Ishikawa (cell line): ENCODE measurements at regions not wholly inside any gene's neighbourhood (a gene's known extent, or its start where the extent isn't known, plus 50 kb on each side); places are given as distances from the start of the nearest gene placed in this dataset.

ENCODE experiments used
- EGR1 ChIP-seq: IDR thresholded peaks from 2 replicates; pipeline ENCODE4 v1.6.1; 2012
- EP300 ChIP-seq: IDR thresholded peaks from 2 replicates; pipeline ENCODE4 v1.6.1; 2012; ENCODE audit warnings: borderline replicate concordance
- FOXM1 ChIP-seq: IDR thresholded peaks from 2 replicates; pipeline ENCODE4 v1.6.1; 2012; ENCODE audit warnings: low read depth, borderline replicate concordance
- TAF1 ChIP-seq: IDR thresholded peaks from 2 replicates; pipeline ENCODE4 v1.6.1; 2012; ENCODE audit warnings: low read depth, mild to moderate bottlenecking
- TCF12 ChIP-seq: IDR thresholded peaks from 2 replicates; pipeline ENCODE4 v1.6.1; 2012; ENCODE audit warnings: low read depth
- YY1 ChIP-seq: IDR thresholded peaks from 2 replicates; pipeline ENCODE4 v1.6.1; 2012; ENCODE audit warnings: low read depth
- TF ChIP-seq, protein P1 (sequence below): IDR thresholded peaks from 2 replicates; pipeline ENCODE4 v1.6.1; 2012; ENCODE audit warnings: low read depth, mild to moderate bottlenecking
- TF ChIP-seq, protein P2 (sequence below): IDR thresholded peaks from 2 replicates; pipeline ENCODE4 v1.6.1; 2012
- TF ChIP-seq, protein P3 (sequence below): IDR thresholded peaks from 2 replicates; pipeline ENCODE4 v1.6.1; 2012

DNA sequence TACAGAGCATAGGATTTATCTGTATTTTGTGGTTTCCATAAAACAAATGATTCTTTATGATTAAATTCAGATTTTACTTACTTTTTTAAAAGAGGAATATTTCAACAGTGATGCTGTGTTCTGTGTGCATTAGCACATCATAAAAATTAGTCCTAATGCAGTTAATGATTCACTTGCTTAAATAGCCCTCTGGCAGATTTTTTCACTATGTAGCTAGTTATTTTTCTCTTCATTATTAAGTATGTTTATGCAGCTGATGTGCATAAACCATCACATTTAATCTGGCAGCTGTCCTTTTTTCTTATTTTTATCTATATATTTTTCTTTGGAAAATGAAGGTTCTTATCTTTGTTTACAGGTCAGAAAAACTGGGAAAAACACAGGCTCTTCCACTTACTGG lies 127.2 kb downstream of the ZNF486 start:
- TF ChIP-seq FOXM1: no peak
- no peak for TF ChIP-seq YY1
- no peak for TF ChIP-seq TAF1
- no peak for TF ChIP-seq EP300
- TF ChIP-seq, protein P1, sequence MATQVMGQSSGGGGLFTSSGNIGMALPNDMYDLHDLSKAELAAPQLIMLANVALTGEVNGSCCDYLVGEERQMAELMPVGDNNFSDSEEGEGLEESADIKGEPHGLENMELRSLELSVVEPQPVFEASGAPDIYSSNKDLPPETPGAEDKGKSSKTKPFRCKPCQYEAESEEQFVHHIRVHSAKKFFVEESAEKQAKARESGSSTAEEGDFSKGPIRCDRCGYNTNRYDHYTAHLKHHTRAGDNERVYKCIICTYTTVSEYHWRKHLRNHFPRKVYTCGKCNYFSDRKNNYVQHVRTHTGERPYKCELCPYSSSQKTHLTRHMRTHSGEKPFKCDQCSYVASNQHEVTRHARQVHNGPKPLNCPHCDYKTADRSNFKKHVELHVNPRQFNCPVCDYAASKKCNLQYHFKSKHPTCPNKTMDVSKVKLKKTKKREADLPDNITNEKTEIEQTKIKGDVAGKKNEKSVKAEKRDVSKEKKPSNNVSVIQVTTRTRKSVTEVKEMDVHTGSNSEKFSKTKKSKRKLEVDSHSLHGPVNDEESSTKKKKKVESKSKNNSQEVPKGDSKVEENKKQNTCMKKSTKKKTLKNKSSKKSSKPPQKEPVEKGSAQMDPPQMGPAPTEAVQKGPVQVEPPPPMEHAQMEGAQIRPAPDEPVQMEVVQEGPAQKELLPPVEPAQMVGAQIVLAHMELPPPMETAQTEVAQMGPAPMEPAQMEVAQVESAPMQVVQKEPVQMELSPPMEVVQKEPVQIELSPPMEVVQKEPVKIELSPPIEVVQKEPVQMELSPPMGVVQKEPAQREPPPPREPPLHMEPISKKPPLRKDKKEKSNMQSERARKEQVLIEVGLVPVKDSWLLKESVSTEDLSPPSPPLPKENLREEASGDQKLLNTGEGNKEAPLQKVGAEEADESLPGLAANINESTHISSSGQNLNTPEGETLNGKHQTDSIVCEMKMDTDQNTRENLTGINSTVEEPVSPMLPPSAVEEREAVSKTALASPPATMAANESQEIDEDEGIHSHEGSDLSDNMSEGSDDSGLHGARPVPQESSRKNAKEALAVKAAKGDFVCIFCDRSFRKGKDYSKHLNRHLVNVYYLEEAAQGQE: no peak
- TF ChIP-seq, protein P2, sequence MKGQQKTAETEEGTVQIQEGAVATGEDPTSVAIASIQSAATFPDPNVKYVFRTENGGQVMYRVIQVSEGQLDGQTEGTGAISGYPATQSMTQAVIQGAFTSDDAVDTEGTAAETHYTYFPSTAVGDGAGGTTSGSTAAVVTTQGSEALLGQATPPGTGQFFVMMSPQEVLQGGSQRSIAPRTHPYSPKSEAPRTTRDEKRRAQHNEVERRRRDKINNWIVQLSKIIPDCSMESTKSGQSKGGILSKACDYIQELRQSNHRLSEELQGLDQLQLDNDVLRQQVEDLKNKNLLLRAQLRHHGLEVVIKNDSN: no peak
- TF ChIP-seq EGR1: no peak
- TF ChIP-seq TCF12: no peak
- TF ChIP-seq, protein P3, sequence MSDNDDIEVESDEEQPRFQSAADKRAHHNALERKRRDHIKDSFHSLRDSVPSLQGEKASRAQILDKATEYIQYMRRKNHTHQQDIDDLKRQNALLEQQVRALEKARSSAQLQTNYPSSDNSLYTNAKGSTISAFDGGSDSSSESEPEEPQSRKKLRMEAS: no peak
